ENCODE measurements at regions not wholly inside any gene's neighbourhood (a gene's known extent, or its start where the extent isn't known, plus 50 kb on each side); places are given as distances from the start of the nearest gene placed in this dataset.

- DNase-seq, result no peak
Observed at GRCh38 chr12:76256904-76257303, 91.3 kb downstream of the BBS10 start.

- DNase-seq, result no peak
Observed at GRCh38 chr12:76256321-76256720, 91.9 kb downstream of the BBS10 start.

- DNase-seq, result no peak
Observed at GRCh38 chr12:76255692-76256091, 92.5 kb downstream of the BBS10 start.

- DNase-seq, result no peak
Observed at GRCh38 chr12:76255281-76255680, 92.9 kb downstream of the BBS10 start.

GRCh38 chr12:76252031-76252430 is 96.2 kb downstream of the BBS10 start:
- no peak for DNase-seq

GRCh38 chr12:76250256-76250655 is 98.0 kb downstream of the BBS10 start:
- no peak for DNase-seq

- DNase-seq, result no peak
Observed at GRCh38 chr12:76249501-76249900, 98.7 kb downstream of the BBS10 start.

- DNase-seq, result no peak
Observed at GRCh38 chr12:76247992-76248391, 100.2 kb downstream of the BBS10 start.

- no peak for DNase-seq
Observed at GRCh38 chr12:76247026-76247646, 101.1 kb downstream of the BBS10 start.

- DNase-seq, result no peak
Observed at GRCh38 chr12:76246611-76247010, 101.6 kb downstream of the BBS10 start.

- DNase-seq, result no peak
Observed at GRCh38 chr12:76244300-76244699, 103.9 kb downstream of the BBS10 start.

GRCh38 chr12:76242813-76243550 is 105.2 kb downstream of the BBS10 start:
- no peak for DNase-seq

- DNase-seq, result no peak
Observed at GRCh38 chr12:76241371-76241770, 106.8 kb downstream of the BBS10 start.

- no peak for DNase-seq
Observed at GRCh38 chr12:76240281-76240680, 107.9 kb downstream of the BBS10 start.

- DNase-seq, result no peak
Observed at GRCh38 chr12:76238688-76239087, 109.5 kb downstream of the BBS10 start.

GRCh38 chr12:76237086-76237701 is 111.0 kb downstream of the BBS10 start:
- no peak for DNase-seq

- DNase-seq, result no peak
Observed at GRCh38 chr12:76236640-76237039, 111.6 kb downstream of the BBS10 start.

GRCh38 chr12:76234741-76235140 is 113.5 kb downstream of the BBS10 start:
- no peak for DNase-seq

- DNase-seq, result no peak
Observed at GRCh38 chr12:76232013-76232412, 116.2 kb downstream of the BBS10 start.

- DNase-seq, result no peak
Observed at GRCh38 chr12:76226956-76227355, 121.3 kb downstream of the BBS10 start.

GRCh38 chr12:76226397-76226796 is 121.8 kb downstream of the BBS10 start:
- no peak for DNase-seq

GRCh38 chr12:76223869-76224268 is 124.3 kb downstream of the BBS10 start:
- no peak for DNase-seq

- no peak for DNase-seq
Observed at GRCh38 chr12:76220980-76221379, 127.2 kb downstream of the BBS10 start.

- no peak for DNase-seq
Observed at GRCh38 chr12:76219806-76220205, 128.4 kb downstream of the BBS10 start.

Data from NCI-H2107 (cell line).